Stimulated activated CD4-positive, alpha-beta T cell treated with anti-CD3 and anti-CD28 coated beads, Interleukin-4, amount 100 ng/mL, for 1 hour (primary cell): ENCODE measurements at regions not wholly inside any gene's neighbourhood (a gene's known extent, or its start where the extent isn't known, plus 50 kb on each side); places are given as distances from the start of the nearest gene placed in this dataset.

ENCODE experiments used
- DNase-seq: peaks from one replicate; pipeline ENCODE4 v3.0.0-alpha.2; 2020

DNA sequence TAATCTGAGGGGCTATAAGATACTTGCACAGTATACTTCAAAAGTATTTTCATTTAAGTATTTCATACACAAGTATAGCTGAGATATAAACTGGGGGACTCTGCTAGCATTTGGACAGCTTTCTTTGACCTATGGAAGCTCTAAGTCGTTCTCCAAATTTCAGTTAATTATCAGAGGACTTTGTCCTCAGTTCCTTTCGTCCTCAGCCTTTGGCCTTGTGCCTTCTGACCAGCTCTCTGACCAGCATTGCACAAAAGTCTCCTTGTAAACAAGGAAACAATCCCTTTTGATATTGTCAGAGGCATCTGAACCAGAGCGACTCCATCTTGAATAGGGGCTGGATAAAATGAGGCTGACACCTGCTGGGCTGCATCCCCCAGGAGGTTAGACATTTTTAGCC lies 464.0 kb upstream of the FAM241A start:
- no peak for DNase-seq

GRCh38 chr4:111681751-111682150 lies 463.5 kb upstream of the FAM241A start:
- no peak for DNase-seq

GRCh38 chr4:111685205-111685604 lies 460.0 kb upstream of the FAM241A start:
- no peak for DNase-seq

GRCh38 chr4:111689214-111689613 lies 456.0 kb upstream of the FAM241A start:
- no peak for DNase-seq

DNA sequence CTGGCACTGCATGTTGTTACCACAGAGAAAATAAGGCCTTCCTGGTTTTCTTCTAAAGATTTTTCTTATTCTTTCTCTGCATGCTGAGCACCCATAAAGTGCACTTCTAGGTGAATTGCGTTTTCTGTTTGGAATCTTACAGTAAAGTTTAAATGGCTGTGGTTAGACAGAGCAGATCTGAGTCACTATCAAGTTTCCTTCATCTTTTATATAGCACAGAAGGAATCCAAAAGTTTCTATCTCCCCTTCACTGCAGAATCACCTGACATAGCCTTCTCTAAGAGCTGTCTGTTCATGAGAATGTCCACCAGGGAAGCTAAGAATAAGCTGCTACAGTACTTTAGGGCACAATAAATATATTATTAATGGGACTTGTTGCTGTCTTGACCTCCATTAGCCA lies 455.5 kb upstream of the FAM241A start:
- no peak for DNase-seq

GRCh38 chr4:111693758-111694157 lies 451.5 kb upstream of the FAM241A start:
- DNase-seq = no peak

GRCh38 chr4:111695677-111696076 lies 449.6 kb upstream of the FAM241A start:
- no peak for DNase-seq

GRCh38 chr4:111696505-111696904 lies 448.7 kb upstream of the FAM241A start:
- no peak for DNase-seq

GRCh38 chr4:111697176-111697942 lies 447.9 kb upstream of the FAM241A start:
- DNase-seq = no peak

GRCh38 chr4:111698361-111698760 lies 446.9 kb upstream of the FAM241A start:
- no peak for DNase-seq

DNA sequence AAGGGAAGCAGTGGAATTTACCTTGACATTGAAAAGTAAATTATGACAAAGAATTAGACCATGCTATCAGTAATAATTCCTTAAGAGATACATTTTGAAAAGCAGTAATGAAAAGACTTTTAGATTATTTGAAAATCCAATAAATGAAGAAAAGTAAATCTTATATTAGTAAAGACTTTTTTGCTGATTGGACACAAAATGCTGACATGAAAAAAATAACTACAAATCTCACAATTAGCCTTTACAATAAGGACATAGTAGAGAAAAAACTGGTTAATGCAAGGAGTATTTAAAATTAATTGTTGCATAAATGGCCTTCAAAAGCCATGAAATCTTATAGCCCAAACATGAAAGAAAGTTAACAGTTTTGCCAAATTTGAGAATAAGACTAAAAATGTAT lies 446.1 kb upstream of the FAM241A start:
- no peak for DNase-seq

DNA sequence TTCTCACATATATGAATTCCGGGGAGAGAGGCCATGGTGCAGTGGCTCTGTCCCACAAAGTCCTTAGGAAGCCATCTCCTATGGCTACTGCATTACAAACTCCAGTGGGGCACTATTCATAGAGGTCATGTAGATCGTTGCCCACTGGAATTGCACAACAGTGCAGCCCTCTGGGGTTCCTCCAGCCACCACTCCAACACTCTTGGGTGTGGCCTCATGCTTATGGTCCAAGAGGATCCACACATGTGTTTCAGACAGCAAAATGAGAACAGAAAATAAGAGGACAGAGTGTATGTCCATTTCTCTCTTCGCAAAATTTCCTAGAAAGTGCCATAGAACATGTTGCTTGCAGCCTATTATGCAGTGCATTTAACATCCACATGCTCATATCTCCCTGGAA lies 444.2 kb upstream of the FAM241A start:
- DNase-seq = no peak

GRCh38 chr4:111707491-111707890 lies 437.8 kb upstream of the FAM241A start:
- DNase-seq = no peak

GRCh38 chr4:111712093-111712677 lies 433.1 kb upstream of the FAM241A start:
- DNase-seq = no peak

DNA sequence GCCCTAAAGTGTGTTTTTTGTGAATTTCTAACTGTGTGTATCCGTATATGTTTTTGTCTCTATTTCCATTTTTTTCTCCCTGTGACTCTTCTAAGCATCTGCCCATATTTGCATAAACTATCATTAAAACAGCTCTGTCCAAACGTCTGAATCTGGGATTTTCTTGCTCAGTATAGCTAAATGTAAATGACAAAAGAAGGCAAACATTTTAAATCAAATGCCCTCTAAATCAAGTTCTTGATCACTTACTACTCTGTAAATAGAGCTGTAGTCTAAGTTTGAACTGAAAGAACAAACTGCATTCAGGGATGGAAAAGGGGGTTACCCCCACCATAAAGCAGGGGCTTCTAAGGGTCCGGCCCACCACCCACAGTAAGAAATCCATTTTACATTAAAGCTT lies 432.0 kb upstream of the FAM241A start:
- no peak for DNase-seq

DNA sequence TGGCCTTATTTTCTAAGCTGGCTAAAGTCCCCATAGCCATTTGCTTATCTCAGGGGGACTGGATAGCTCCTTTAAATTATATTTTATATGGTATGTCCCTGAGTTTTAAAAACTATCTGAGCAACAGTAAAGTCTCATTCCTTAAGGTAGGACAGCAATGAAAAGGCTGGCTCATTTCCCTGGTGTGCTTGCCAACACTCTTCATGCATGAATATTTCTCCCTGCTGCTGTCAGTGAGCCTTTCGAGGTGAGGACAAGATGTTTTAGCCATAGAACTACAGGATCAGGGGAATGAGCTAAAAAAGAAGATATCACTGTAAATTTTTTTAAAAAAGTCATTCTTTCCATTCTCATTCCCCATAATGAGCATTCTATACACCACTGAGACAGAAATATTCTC lies 427.3 kb upstream of the FAM241A start:
- no peak for DNase-seq

DNA sequence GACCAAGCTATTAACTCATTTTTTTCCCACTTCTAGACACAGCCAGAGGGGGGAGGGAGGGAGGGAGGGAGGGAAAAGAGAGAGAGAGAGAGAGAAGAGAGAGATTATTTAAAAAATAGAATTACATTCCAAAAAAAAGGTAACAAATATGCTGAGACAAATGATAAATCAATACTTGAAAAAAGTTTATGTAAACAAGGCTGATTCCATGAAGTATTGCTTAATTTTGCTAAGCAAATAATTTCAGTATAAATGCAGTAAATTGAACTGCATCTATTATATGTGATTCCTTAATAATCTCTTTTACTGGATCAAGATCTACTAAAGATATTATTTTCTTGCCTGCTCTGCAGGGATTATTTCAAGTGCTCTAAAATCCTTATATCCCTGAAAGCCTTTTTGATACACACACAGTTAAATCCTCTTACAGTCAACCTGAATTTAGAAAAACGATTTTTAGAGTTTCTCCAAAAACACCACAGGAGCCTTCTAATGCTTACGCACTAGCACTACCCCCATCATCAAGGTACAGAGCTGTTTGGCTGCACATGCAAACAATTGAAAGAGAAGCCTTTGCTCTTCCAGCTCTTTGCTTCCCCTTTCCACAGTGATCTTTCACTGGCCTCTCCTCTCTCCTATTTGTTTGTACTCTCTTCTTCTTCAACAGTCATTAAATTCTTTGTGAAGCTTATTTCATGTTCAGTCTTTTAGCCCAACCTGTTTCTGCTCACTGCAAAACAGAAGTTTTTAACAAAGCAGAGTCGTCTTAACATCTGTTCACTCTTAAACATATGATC lies 426.3 kb upstream of the FAM241A start:
- no peak for DNase-seq

DNA sequence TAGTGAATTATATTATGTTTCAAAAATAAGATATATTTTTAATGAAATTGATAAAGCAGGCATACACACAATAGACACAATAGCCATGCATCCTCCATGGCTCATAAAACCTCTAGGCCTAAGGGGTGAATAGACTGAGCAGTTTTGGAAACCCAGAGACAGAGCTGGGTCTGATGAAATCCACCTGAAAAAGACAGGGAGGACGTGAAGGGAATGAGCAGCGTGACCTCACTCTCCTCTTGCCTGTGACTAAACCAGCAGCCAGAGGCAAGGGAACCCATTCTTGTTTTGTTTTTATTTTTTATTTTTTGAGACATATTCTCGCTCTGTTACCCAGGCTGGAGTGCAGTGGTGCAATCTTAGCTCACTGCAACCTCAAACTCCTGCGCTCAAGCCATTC lies 424.4 kb upstream of the FAM241A start:
- no peak for DNase-seq

- DNase-seq = no peak
These were observed 423.0 kb upstream of the FAM241A start for GRCh38 chr4:111722213-111722720.

GRCh38 chr4:111736516-111736915 lies 408.7 kb upstream of the FAM241A start:
- DNase-seq = no peak

GRCh38 chr4:111744847-111745246 lies 400.4 kb upstream of the FAM241A start:
- DNase-seq = no peak

- no peak for DNase-seq
These were observed 397.1 kb upstream of the FAM241A start for GRCh38 chr4:111748157-111748556.

DNA sequence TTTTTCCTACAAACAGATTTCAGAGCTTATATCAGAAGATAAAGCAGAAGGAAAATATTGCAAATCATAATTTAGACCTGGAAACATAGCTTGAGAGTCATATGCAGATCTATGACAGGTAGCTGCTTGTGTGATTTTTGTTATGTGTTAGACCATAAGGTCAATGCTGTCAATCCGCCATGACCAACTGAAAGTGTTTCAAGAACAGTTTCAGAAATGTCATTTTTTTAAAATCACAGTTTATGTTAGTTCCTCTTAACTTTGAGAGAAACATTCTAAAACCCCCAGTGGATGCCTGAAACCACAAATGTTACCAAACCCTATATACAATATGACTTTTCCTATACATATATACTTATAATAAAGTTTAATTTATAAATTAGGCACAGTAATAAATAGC lies 391.3 kb upstream of the FAM241A start:
- DNase-seq = no peak

DNA sequence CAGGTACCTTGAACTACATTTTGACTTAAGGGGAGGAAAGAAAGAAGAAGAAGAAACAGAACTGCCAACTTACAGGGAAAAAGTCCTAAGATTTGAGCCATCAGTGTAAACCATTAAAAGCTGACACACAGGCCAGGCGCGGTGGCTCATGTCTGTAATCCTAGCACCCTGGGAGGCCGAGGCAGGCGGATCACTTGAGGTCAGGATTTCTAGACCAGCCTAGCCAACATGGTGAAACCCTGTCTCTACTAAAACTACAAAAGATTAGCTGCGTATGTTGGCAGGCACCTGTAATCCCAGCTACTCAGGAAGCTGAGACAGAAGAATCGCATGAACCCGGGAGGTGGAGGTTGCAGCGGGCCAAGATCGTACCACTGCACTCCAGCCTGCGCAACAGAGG lies 389.7 kb upstream of the FAM241A start:
- no peak for DNase-seq
